ENCODE measurements at regions not wholly inside any gene's neighbourhood (a gene's known extent, or its start where the extent isn't known, plus 50 kb on each side); places are given as distances from the start of the nearest gene placed in this dataset.
A peak's percentile ranks its signal among the peaks of the same experiment; 100 is the strongest.
"Not testable (repeated sequence)": the region's sequence is repeated elsewhere in the genome, so short reads cannot be mapped to it uniquely, and the experiment has no call there.

DNA sequence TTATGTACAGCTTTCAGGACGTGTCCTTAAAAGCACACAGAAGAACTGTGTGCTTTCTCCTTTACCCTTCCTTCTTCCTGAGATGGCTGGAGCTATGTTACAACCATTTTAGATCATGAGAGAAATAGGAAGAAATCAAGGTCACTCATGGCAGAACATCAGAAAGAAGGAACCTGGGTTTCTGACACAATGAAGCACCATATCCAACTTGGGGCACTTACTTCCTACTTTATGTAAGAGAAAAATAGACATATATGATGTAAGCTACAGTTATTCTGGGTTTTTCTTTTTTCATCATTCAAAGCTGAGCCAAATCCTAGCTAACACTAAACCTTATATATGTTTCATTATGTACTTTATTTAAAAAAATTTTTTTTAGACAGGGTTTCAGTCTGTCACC is 79.5 kb downstream of the FAM161A start:
- no peak for DNase-seq

DNA sequence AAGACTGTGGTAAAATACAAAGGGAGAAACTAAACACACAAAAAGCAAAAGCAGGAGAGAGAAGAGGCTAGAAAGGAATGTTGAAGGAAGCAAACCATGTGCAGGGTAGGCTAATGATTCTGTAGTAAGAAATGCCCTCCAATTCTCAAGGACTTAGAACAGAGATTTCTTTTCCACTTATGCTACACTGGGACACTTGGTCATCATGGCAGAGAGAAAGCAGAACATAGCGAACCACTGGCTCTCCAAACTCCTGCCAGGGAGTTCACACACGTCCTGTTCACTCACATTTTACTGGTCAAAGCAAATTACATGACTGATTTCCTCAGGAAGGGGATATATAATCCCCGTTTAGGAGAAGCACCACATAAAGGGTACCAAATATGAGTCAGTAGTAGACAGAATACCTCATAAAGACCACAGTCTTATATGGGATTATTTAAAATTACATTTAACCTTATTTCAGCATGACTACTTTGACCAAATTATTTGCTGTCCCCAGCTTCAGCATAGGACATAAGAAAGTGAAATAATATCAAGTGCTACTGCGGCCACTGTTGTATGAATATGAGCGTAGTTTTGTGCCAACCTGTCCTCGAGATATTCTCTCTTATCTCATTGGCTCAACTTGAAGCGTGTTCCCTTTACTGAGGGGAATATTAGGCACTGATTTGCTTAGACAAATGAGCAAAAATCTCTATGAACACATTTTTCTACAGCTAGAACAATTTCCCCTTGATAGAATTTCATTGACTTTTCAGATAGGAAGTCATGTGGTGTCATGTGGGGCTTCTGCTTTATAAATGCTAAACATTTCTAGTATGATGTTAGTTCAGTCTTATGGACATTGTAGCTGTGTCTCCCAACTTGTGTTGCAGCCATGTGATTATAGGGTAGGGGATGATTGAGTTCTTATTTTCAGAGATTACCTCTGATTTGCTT is 81.7 kb downstream of the FAM161A start:
- DNase-seq = no peak

DNA sequence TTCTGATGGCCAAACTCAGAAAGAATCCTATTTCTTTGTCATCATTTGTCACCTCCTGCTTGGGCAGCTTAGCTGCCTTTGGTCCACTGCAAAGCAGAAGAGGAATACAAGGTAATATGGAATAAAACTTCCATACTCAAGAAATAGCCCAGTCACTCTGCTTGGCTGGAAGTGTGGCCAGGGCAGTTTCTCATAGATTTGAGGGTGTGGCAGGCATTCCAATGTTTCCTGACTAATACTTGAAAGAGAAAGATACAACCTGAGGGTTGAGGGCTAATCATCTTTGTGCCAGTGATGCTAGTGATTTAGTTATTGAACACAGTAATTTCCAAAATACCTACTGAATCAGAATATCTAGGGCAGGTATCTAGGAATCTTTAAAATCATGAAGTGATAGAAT is 83.1 kb downstream of the FAM161A start:
- DNase-seq = no peak

DNA sequence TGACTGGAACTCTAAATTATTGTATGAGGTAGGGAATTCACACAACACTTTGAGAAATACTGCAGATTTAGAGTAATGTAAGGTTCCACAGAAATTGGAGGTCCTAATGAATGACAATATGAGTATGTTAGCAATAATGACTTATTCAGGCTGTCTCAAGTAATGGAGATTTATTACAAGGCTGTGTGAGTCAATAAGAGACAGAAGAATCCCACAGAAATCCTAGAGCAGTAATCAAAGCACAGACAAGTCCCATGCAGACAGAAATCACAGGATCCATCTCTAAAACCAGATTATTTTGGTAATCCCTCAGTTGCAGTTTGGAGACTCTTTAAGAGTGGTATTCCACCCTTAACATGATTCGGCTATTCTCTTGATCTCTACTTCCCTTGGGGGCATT is 83.6 kb downstream of the FAM161A start:
- no peak for DNase-seq

DNA sequence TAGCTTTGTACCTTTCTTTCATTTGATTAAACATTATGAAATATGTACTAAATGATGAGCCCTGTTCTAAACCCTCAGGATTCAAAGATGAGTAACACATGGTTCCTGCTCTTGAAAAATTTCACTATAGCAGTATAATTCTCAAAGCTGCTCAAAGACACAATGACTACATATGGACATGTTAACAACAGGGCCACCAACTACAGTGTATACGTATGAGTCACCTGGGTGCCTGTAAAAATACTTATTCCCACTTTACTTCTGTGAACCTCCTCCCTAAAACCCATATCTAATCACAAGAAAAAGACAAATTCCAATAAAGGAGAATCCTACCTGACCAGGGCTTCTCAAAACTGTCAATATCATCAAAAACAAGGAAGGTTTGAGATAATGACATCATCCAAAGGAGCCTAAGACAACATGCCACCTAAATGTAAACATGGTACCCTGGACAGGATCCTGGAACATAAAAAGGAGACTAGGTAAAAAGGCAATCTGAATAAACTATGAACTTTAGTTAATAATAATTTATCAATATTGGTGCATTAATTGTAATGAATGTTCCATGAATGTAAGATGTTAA is 84.7 kb downstream of the FAM161A start:
- DNase-seq = no peak

DNA sequence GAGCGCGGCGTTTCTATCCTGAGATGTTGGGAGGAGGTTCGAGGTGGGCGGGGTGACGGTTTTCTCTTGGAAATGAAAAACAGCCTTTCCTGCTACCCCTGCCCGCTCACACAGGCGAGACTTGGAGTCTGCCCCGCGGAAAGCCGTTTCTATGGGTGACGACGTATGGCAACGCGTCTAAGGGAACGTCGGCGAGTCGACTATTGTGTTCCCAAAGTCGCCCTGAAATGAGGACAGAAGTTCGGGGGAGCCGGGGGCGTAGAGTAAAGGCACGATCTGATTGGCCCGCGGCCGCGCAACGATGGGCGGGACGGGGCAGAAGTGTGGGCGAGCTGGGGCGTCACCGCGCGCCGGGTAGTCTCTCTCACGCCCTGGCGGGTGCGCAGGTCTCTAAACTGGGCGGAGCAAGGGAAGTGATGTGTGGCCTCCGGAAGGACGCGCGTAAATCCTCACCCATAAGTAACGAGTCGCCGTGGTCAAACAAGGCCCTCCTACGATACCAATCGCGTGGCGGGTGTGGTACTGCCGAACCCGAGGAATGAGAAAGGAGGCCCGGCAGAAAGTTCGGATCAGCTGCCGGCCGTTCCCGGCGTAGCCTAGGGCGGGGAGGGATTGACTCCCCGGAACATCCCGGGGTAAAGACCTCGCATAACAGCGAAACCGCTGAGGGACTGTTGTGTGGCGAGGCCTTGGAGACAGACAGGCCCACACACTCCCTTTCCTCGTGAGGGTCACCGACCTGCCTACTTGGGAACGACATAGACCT is 89.6 kb downstream of the FAM161A start:
- peak; percentile 96 for DNase-seq

DNA sequence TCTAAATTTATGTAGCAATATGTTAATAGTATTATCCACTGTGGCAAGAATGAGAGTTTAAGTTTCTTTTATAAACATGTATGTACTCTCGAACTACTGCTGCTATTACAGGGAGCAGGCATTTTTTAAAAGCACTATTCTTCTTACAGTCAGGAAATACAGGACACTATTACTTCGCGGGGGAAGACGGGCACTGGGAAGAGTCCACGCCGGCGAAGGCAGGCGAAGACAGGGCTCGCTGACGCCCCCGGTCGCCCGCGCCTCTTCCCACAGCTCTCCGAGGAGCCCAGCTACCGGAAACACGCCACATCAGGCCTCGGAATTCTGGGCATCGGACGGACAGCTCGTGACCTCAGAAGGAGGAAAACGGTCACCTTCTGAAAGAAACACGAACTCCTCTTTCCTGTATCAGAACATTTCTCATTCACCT is 90.2 kb downstream of the FAM161A start:
- DNase-seq = peak; percentile 84

DNA sequence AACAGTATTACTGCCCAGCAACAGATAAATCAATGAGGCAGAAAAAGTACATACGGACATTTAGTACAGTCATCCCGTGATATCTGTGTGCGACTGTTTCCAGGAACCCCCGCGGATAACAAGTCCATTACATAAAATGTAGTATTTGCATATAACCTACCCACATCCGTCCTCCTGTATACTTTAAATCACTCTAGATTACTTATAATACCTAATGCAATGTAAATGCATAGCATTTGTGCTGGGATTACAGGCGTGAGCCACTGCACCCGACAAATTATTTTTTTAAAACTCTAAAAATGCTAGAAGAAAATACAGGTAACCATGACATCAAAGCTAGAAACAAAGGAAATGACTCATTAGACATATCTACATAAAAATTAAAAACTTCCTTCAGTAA is 91.6 kb downstream of the FAM161A start:
- no peak for DNase-seq

DNA sequence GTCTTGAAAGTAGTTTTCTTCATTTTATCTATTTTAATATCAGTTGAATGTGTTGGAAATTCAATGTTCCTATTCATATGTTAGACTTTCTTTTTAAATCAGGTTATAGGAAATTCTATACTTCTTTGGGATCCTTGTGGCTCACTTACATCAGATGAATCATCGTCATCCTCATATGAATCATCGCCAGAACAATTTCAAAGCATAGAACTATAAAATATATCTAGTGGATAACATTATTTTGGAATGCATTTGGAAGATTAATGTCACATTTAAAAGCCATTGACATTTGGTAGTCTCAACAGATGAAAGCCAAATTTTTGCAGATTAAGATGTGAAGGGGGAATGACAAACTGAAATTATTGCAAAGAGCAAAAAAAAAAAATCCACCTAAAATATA is 94.1 kb downstream of the FAM161A start:
- no peak for DNase-seq

DNA sequence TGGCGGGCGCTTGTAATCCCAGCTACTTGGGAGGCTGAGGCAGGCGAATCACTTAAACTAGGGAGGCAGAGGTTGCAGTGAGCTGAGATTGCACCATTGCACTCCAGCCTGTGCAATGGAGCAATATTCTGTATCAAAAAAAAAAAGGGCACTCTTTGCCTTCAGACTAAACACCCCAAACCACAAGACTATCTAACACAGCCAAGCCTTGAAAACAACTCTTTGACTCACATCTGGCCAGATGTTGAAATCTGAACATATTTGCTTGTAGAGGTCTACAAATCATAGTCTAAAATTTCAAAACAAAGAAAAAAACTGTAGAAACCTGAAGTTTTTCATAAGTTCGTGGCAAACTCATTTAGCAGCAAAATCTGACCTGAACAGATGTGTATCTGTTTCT is 94.9 kb downstream of the FAM161A start:
- no peak for DNase-seq

DNA sequence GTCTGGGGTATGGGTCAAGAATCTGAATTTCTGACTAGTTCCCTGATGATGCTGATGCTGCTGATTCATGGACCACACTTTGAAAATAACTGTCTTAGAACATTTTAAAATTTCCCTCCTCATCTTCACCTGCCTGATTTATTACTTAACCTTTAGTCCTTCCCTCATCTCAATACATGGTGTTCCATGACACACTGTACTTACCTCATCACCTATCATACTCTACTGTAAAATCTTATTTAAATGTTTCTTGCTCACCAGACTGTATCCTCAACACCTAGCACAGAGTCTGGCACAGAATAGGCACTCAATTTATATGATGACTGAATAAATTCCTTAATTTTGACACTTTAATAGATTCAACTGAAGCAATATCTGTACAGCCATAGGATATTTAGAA is 95.7 kb downstream of the FAM161A start:
- no peak for DNase-seq

DNA sequence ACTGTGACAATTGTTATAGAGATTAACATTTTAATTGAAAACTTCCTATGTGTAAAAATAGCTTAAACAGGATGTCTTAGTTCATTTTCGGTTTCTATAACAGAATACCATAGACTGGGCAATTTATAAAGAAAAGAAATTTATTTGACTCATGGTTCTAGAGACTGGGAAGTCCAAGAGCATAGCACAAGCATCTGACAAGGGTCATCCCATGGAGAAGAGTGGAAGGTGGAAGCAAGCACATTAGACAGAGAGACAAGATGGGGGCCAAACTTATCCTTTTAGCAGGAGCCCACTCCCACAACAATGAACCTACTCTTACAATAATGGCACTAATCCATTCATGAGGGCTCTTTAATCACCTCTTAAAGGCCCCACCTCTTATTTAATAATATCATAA is 100.3 kb downstream of the FAM161A start:
- DNase-seq = no peak

DNA sequence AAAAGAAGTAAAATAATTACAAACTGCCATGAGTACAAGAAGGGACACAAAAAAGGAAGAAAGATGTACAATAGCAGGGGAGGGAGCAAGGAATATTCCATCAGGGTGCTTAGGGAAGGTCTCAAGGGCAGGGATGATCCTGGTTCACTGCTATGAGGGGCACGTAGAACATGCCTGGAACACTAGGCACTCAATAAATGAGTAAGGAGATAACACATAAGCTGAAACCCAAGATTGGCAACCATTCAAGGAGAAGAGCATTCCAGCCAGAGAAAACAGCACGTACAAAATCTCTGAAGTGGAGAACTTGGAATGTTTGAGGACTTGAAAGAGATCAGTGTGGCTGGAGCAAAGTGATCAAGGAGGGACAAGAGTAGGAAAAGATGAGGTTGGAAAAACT is 103.2 kb downstream of the FAM161A start:
- no peak for DNase-seq

DNA sequence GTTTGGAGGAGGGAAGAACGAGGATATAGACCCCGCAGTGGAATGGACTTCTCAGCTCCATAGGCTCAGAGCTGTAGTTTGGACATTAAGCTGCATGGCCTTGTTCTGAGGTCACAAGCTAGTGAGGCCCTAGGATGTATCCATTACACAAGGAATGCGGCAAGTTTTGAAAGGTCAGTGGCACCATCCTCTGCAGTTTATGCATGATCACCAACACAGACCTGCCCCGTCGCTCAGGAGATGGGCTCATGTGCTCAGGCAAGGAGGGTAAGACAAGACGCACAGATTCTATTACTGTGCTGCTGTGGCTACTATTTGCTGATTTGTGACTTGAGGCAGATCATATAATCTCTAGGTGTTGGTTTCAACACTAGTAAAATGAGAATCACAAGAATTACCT is 110.9 kb downstream of the FAM161A start:
- no peak for DNase-seq

DNA sequence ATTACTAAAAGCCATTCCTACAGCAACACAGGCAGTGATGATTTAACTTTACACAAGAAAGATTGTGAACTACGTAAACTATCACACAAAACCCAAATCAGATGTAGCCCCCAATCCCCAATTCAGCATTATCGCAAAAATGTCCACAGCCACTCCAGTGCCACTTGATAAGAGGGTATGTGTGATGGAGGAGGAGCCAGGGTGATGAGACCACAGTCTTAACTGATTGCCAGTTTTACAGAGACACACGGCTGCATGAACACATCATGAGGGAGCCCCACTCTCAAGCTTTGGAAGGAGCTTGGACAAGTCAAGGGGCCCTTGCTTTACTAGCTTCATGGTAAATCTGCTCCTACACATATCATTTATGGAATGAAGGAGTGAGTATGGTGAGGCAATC is 116.0 kb downstream of the FAM161A start:
- DNase-seq = no peak

DNA sequence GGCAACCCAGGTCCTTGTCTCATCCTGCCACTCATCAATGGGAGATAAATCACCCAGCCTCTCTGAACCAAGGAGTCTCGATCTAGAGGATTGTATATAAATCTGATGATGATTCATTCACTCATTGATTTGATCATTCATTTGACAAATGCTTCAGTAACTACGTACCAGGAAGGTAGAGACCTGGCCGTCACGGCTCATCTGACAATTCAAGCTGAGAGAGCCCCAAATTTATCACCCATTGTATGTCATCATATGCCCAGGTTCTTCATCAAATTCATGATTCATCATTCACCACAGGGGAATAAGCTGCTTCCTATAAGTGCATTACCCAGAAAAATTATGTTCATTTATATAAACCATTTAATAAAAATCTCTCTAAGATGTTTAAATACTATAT is 116.9 kb downstream of the FAM161A start:
- DNase-seq = no peak

DNA sequence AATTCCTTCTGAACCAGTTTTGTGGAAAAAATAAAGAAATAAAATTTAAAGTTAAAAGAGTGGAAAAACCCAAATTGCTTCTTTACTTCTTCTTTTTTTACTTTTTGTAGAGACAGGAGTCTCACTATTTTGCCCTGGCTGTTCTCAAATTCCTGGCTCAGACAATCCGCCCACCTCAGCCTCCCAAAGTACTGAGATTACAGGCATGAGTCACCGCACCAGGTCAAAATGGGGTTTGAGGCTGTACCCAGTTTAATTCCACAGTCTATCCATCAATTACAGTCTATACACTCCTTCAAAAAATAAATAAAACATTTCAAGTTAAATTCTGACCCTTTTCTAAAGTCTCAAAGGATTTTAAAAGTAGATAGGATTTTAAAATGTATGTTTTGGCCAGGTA is 120.3 kb downstream of the FAM161A start:
- DNase-seq = no peak

DNA sequence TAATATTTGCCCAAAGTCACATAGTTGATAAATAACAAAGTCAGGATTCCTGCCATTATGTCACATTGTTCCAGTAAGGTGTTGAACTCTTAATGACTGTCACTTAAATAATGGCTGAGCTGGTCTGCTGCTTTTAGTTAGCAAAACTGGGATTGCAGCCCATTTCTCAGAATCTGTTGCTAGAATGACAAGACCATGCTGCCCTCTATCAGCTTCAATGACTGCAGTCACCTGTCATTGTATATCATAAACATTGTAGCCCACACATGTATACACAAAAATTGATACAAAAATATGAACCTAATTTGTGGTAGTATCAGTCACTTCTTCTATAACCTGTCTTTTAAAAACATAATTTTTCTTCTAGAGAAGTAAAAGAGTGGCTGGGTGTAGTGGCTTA is 121.1 kb downstream of the FAM161A start:
- no peak for DNase-seq

DNA sequence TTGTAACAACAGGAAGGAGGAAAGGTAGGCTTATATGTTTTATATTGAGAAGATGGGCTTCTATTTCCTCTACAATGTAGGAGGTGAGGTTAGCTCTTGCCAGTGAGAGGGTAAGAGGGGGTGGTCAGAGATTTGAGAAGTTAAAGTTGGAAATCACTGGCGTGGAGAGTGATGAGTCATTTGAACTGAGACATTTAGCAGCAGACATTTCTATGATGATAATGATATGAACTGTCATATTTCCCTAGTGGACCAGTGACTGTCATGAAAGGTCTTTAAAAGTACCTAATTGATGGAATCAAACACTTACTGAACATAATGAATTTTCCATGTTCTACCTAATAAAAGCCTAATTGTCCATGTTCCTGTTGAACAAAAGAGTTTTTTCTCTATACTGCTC is 126.1 kb downstream of the FAM161A start:
- DNase-seq = no peak

DNA sequence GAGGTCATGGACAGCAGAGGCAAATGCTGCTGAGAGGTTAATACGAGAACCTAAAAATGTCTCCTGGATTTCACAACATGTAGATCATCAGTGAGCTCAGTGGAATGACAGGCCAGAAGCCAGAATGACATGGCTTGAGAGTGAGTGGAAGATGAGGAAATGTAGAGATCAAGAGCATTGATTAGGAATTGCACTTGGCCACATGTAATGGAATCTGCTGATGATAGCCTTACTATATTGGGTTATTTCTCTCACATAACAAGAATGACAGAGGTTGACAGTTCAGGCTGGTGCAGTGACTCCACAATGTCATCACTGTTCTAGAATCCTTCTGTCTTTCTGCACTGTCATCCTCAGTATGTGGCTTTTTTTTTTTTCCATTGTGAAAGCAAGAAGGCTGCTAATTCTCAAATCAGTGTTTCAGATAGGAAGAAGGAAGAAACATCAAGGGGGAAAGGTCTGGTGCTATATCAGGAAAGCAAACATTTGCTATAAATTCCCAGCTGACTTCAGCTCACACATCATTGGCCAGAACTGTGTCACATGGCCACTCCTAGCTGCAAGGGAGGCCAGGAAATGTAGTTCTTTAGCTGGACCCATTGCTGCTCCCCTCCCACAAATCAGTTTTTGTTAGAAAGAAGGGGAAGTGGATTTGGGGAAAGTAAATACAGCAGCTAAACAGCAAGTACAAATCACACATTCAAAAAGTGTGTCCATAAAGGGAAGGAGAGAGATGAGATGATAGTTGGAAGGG is 127.2 kb downstream of the FAM161A start:
- DNase-seq = no peak

DNA sequence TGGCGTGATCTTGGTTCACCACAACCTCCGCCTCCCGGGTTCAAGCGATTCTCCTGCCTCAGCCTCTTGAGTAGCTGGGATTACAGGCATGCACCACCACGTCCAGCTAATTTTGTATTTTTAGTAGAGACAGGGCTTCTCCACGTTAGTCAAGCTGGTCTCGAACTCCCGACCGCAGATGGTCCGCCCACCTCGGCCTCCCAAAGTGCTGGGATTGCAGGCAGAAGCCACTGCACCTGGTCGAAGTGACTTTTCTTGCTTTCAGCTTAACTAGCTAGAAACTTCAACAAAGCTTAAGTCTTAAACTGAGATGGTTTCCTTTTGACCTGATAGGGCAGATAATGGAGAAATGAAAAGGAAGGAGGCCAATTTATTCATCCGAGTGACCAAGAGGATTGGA is 130.5 kb downstream of the FAM161A start:
- not testable (repeated sequence) for DNase-seq

DNA sequence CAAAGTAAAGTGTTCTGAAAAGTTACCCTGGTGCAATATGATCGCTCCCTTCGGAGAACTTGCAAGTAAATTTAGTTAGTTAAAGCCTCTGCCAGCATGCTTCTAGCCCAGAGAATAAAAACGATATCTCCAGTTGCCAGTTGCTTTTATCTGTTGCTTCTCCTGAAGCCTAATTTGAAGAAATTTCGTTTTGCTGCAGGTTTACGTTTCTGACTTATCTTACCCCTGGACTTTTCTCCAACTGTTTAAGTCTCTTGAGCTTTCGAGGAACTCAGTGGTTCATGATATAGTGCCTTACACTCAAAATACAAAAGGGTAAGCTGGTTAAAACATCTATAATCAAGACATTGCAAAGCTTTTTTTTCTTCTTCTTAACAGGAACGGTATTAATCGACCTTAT is 131.1 kb downstream of the FAM161A start:
- no peak for DNase-seq

DNA sequence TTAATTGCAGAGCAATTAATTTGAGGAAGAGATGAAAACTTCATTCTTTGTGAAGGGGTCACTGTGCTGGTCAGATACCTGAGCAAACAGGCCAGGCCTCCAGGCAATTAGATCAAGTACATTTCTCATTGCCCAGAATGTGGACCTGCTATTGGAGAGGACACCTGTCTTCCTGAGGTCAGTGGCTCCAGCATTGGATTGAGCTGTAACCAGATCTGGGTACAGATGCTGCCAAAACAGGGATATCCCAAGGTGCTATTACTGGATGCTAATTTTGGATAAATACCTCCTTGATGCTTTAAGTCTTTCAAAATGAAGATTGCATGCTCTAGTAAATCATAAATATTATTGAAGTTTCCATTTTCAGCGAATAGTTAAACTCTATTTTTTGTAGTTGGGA is 131.5 kb downstream of the FAM161A start:
- DNase-seq = no peak
